ENCODE measurements at regions not wholly inside any gene's neighbourhood (a gene's known extent, or its start where the extent isn't known, plus 50 kb on each side); places are given as distances from the start of the nearest gene placed in this dataset.

DNA sequence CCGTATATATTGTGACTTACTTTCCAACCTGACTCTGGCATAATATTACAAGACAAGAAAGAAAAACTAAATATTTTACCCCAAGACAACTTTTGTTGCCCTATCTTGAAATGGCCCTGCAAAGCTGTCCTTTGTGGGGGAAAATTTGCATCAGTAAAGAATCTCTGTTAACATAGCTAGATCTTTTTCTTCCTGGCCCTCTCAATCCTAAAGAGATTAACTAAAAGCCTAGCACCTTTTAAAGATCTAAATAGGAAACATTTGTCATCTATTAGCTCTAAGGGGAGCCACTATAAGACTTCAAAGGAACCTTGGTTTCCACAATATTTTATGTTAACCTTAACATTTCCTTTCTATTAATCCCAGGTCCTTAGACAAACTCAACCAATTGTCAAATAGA, 199.0 kb upstream of the SLITRK3 start:
- no peaks in the 10 kb centered on the region for H3K27me3 Mint-ChIP-seq (ENCODE audit: unreplicated experiment)
- no peaks in the 10 kb centered on the region for H3K9me3 Mint-ChIP-seq (ENCODE audit: unreplicated experiment)
- H3K27ac Mint-ChIP-seq (ENCODE audit: unreplicated experiment), result no peak overlapping the region
- DNase-seq, result no peak
- H3K4me1 Mint-ChIP-seq (ENCODE audit: low read depth, unreplicated experiment), result no peaks in the 10 kb centered on the region
- TF ChIP-seq, protein P1, sequence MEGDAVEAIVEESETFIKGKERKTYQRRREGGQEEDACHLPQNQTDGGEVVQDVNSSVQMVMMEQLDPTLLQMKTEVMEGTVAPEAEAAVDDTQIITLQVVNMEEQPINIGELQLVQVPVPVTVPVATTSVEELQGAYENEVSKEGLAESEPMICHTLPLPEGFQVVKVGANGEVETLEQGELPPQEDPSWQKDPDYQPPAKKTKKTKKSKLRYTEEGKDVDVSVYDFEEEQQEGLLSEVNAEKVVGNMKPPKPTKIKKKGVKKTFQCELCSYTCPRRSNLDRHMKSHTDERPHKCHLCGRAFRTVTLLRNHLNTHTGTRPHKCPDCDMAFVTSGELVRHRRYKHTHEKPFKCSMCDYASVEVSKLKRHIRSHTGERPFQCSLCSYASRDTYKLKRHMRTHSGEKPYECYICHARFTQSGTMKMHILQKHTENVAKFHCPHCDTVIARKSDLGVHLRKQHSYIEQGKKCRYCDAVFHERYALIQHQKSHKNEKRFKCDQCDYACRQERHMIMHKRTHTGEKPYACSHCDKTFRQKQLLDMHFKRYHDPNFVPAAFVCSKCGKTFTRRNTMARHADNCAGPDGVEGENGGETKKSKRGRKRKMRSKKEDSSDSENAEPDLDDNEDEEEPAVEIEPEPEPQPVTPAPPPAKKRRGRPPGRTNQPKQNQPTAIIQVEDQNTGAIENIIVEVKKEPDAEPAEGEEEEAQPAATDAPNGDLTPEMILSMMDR (IDR thresholded peaks at IDR 0.05; ENCODE audit: partially characterized antibody, unreplicated experiment), result no peak
- no peak overlapping the region for H3K4me3 Mint-ChIP-seq (ENCODE audit: unreplicated experiment)
- no peaks in the 10 kb centered on the region for H3K36me3 Mint-ChIP-seq (ENCODE audit: unreplicated experiment)

DNA sequence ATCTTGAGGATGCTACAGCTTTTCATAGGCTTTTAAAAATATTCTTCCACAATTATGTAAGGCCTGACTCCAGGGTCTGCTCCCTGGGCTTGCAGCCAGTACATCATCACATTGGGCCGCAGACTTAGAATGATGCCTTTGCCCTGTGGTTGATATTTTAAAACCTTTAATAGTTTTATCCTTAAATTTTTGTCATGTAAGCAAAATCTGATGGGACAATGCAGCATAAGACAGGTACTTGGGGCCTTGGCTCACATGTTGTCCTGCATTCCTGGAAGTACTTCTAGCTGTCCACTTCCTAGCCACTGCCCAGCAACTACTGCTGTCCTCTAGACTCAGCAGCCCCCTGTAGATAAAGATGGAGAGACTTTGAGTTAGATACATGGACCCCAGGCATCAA, 197.3 kb upstream of the SLITRK3 start:
- DNase-seq, result no peak
- TF ChIP-seq, protein P1 (IDR thresholded peaks at IDR 0.05; ENCODE audit: partially characterized antibody, unreplicated experiment), result no peak
- no peaks in the 10 kb centered on the region for H3K36me3 Mint-ChIP-seq (ENCODE audit: unreplicated experiment)
- H3K27ac Mint-ChIP-seq (ENCODE audit: unreplicated experiment), result no peak overlapping the region
- H3K4me3 Mint-ChIP-seq (ENCODE audit: unreplicated experiment), result no peak overlapping the region
- no peaks in the 10 kb centered on the region for H3K9me3 Mint-ChIP-seq (ENCODE audit: unreplicated experiment)
- no peaks in the 10 kb centered on the region for H3K27me3 Mint-ChIP-seq (ENCODE audit: unreplicated experiment)
- peaks cover 10% of the 10 kb centered on the region for H3K4me1 Mint-ChIP-seq (ENCODE audit: low read depth, unreplicated experiment)

DNA sequence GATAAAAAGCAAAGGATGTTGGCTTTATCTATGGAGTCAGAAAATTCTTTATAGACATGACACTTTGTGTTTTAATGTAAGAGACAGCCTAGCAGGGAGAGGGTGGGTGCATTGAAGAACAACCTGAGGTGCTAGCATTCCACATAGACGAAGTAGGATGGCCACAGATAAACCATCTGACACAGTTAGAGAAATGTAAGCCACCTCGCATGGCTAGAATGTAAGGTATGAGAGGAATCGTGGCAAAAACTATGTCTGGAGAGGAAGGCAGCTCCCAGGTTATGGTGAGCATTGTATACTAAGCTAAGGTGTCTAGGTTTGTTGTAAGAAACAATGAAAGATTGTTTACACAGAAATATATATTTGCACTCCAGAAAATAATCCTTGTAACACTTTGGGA, 194.0 kb upstream of the SLITRK3 start:
- H3K27me3 Mint-ChIP-seq (ENCODE audit: unreplicated experiment), result no peaks in the 10 kb centered on the region
- H3K4me1 Mint-ChIP-seq (ENCODE audit: low read depth, unreplicated experiment), result peaks cover 10% of the 10 kb centered on the region
- H3K36me3 Mint-ChIP-seq (ENCODE audit: unreplicated experiment), result no peaks in the 10 kb centered on the region
- TF ChIP-seq, protein P1 (IDR thresholded peaks at IDR 0.05; ENCODE audit: partially characterized antibody, unreplicated experiment), result no peak
- no peaks in the 10 kb centered on the region for H3K9me3 Mint-ChIP-seq (ENCODE audit: unreplicated experiment)
- peak overlapping the region; percentile 64 for H3K27ac Mint-ChIP-seq (ENCODE audit: unreplicated experiment)
- DNase-seq, result no peak
- no peak overlapping the region for H3K4me3 Mint-ChIP-seq (ENCODE audit: unreplicated experiment)

DNA sequence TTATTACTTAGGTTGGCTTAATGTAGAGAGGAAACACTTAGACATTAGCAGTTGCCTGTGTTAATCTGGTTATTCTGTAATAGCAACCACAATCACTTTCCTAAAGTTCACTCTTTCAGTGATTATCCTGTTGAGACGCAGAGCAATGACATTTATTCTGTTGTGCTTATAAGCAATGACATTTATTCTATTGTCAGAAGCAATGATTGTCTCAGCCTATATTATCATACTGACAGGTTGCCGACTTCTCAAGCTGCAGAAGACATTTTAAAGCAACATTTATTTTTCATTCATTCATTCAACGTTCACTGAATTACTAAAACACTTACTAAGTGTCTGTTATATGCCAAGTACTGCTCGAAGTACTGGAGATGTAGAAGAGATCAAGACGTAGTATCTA, 193.5 kb upstream of the SLITRK3 start:
- Mint-ChIP-seq H3K27me3 (ENCODE audit: unreplicated experiment) (no peaks in the 10 kb centered on the region), H3K27ac (ENCODE audit: unreplicated experiment) (peak overlapping the region; percentile 64), H3K9me3 (ENCODE audit: unreplicated experiment) (no peaks in the 10 kb centered on the region), H3K36me3 (ENCODE audit: unreplicated experiment) (no peaks in the 10 kb centered on the region), H3K4me1 (ENCODE audit: low read depth, unreplicated experiment) (peaks cover 10% of the 10 kb centered on the region), H3K4me3 (ENCODE audit: unreplicated experiment) (no peak overlapping the region)
- no peak for DNase-seq
- TF ChIP-seq, protein P1 (IDR thresholded peaks at IDR 0.05; ENCODE audit: partially characterized antibody, unreplicated experiment), result no peak

DNA sequence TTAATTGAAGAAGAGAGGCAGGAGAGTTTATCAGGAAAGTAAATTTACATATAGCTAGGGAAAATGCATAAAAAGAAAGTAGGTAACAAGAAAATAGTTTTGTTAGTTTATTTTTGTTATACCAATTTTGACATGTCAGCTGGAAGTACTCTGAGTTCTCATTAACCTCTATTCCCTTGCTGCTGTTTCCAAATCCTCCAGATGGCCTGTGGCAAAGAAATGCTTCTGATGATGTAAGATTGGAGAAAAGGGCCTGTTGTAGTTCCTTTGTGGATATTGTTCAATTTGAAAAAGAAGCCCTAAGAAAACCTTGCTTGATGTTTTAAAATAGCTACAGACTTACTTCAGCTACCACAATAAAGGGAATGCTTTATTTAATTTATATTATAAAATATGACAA, 192.9 kb upstream of the SLITRK3 start:
- TF ChIP-seq, protein P1 (IDR thresholded peaks at IDR 0.05; ENCODE audit: partially characterized antibody, unreplicated experiment), result no peak
- peaks cover 10% of the 10 kb centered on the region for H3K4me1 Mint-ChIP-seq (ENCODE audit: low read depth, unreplicated experiment)
- no peak for DNase-seq
- H3K27ac Mint-ChIP-seq (ENCODE audit: unreplicated experiment), result peak overlapping the region; percentile 35
- no peaks in the 10 kb centered on the region for H3K9me3 Mint-ChIP-seq (ENCODE audit: unreplicated experiment)
- no peaks in the 10 kb centered on the region for H3K36me3 Mint-ChIP-seq (ENCODE audit: unreplicated experiment)
- H3K4me3 Mint-ChIP-seq (ENCODE audit: unreplicated experiment), result no peak overlapping the region
- H3K27me3 Mint-ChIP-seq (ENCODE audit: unreplicated experiment), result no peaks in the 10 kb centered on the region

All from glutamatergic neuron (in vitro differentiated cells).